ENCODE measurements at regions not wholly inside any gene's neighbourhood (a gene's known extent, or its start where the extent isn't known, plus 50 kb on each side); places are given as distances from the start of the nearest gene placed in this dataset.

DNA sequence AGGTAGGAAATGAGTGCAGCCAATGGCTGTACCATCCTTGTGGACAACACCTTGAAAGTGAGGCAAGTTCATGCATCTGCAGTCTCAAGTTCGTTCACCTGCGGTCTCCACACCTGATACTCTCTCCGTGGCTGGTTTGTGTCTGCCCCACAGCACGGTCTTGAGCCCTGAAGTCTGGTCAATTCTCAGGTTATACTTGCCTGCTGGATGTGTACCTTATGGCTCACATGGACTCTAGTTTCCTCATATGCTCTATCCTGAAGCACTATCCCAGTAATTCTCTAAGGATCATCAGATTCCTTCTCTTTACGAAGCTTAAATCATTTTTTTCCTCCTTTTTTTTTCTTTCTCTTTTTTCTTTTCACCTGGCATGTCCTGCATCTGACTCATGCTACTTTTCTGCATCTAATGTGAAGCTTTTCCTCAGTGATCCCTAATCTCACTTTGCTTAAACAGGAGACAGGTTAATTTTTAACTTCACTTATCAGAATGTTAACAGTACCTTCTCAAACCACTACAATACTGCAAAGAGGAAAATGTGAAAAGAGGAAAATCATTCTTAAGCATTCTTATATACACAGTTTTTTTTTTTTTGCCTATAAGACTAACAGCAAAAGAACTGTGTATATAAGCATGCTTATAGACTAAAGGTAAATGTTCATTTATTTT lies 511.2 kb downstream of the SOX11 start:
- intact Hi-C loops (cut with DNase I): no loop called here
- no peak for DNase-seq

DNA sequence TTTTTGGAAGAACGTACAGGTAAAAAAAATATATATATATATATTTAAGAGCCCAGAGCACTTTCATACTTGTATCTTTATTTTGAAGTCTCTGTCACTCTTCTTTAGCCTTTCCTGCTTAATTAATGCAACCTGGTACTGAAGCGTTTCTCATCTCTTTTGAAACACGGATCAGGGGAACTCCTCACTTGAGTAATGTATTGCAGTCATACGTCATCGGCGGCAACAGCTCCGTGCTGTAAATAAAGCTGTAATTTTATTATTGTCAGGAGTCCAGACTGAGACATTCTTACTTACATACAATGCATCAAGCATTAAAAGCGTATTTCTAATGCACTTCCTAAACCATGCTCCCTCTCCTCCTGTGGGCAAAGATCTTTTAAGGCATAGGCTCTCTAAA lies 514.7 kb downstream of the SOX11 start:
- no peak for DNase-seq
- intact Hi-C loops (cut with DNase I): no loop called here

DNA sequence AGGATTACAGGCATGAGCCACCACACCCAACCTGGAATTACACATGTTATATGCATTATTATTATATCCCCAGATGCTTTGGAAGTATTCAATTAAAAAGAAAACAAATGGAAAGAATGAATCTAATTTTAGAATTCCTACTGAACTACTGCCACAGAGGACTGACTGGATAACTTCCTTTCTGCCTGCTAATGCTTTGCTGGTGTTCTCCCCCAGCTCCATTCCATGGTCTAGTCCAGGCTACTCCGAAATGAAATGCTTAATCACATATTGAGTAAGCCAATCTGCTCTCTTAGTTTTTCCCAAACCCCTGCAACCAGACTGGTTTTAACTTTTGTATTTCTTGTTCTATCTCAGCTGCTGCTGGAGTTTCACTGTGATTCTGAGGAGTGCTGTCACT lies 519.1 kb downstream of the SOX11 start:
- intact Hi-C loops (cut with DNase I): no loop called here
- DNase-seq: no peak

DNA sequence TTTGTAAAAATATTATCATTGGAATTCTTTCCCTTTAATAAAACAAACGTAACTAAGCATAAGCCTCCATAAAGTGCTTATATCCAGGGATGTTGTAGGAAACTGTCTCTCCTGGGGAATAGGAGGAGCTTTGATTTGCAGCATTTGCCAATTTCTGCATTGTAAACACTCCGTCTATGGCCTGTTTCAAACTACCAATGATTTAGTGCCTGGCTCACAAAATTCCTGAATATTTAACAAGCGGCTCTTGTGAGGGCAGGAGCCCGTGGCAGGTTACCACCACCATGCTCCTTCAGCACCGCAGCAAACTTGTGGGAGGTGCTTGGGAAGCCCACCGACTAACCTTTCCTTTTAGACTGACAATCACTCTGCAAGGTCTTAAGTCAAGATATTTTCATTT lies 520.3 kb downstream of the SOX11 start:
- DNase-seq: no peak
- intact Hi-C loops (cut with DNase I): no loop called here

DNA sequence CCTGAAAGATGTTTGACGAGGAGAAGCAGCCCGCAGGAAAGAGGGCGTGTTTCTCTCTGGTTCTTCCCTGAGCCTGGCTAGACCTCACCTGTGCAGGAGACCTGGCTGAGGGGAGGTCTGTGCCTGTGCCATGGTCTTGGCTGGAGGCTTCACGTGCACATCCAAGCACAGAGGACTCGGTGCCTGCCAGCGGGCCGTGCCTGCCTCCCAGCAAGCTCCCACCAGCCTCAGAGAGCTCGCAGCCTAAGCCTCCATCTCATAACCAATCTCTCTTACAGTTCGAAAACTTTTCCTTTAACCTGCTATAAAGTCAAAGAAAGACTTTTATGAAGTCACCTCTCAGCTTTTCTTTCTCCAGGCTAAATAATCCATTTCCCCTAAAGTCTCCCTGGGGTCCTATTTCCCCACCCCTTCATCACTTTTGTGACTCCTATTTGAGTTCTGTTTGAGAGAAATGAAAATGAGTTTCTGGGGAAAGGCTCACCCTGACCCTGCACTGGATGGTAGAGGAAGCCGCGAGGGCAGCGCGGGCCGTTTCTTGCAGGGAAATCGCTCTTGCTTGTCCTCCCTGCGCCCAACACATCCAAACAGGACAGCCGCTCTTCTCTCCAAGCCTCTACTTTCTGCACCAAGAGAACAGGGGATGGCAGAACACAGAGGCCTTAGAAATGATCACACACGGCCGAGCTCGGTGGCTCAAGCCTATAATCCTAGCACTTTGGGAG lies 521.0 kb downstream of the SOX11 start:
- intact Hi-C loops (cut with DNase I): no loop called here
- no peak for DNase-seq

DNA sequence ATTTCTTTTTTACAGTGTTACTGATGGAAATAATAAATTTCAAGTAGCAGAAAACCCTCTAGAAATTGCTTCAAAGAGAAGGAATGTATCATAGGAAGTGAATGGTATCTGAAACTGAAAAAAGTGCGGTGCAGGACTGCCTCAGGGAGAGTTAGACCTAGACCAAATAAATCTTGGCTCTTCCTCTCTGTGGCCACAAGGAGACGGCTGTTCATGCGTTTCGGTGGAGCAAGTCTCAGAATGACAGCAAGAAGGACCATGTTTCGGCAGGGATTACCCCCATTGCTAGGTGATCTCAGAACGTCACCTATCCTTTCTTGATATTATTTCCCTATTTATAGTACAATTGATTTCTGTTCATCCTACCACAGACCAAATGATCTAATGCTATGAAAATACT lies 522.3 kb downstream of the SOX11 start:
- DNase-seq: no peak
- intact Hi-C loops (cut with DNase I): no loop called here

DNA sequence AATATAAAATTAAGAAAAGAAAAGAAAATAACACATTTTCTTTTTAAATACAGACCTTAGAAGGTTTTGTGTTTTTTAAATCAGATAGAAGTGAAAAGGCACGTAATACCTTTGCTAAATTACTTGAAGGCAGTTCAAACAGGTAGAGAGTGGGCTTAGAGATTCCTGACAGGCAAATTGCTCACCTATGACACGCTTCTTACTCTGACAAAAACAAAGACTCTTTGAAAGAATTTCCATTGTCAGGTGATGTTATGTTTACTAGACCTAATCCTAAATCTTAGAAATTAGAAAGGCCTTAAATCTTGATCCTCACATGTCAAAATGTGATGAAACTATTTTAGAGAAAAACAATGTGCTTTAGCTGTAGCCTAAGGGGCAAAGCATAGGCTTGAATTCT lies 522.9 kb downstream of the SOX11 start:
- DNase-seq: peak in 1 of 42 donors; percentile 7
- intact Hi-C loops (cut with DNase I): no loop called here

DNA sequence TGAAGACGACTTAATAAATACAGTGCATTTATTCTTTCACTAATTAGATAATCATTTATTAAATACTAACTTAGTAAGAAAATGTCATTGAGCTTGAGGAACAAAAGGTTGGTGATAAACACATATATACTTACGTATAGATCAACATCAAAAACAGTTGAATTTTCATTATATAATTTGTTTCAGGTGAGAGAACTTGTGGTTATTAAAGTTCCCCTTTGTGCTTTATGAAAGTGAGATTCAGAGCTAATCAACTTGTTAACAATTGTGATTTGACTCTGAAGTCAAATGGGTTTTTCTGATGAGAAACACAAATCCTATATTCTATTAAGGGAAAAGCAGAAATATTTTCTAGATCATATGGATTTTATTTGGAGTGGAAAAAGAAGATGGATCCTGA lies 524.0 kb downstream of the SOX11 start:
- intact Hi-C loops (cut with DNase I): no loop called here
- DNase-seq: no peak

DNA sequence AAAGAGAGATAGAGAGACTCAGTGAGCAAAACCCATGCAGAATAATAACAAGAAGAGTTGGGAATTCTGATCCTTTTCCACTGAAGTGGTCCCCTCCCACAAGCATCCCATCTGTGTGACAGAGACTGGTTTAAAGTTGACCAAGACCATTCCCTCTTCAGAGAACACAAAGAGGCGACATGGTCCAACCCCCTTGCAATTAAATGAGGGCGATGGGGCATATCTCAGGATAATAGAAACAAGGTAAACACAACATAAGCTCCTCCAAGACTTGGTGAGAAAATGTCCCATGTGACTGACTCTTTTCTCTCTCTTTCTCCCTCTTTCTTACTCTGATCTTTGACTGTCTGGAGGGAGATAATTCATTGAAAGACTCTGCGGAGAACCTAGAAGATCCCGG lies 526.7 kb downstream of the SOX11 start:
- DNase-seq: no peak
- intact Hi-C loops (cut with DNase I): no loop called here

DNA sequence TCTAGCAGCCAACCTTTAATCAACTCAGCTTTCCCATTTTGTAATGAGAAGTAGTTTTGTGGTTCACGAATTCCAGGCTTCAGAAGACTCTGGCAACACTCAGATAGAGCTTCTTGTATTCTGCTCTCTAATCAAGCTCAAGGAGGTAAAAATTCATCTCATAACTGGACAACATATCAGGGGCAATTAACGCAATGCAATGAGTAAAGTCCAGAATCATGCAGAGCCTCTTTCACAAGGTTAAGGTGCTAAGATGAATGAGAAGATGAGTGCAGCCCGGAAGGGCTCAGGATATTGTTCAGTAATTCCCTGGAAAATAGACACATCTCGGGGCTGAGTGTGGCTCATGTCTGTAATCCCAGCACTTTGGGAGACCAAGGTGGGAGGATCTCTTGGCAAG lies 527.7 kb downstream of the SOX11 start:
- intact Hi-C loops (cut with DNase I): no loop called here
- no peak for DNase-seq

DNA sequence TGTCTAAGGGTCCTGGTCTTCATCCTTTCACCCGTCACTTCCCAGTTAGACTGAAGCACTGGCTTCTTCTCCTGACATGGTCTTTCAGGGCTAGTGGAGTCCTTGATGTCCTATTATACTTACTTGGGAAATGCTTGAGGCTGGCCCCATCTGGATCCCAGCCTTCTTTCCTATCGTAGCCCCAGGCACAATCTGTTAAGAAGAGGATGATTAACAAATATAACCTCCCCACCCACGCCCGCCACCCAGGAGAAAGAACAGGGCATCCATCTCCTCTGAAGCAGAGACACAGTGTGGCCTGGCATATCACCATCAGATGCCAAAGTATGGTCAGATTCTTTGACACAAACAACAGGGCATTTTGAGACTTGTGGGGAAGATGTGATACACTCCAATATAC lies 530.1 kb downstream of the SOX11 start:
- DNase-seq: no peak
- intact Hi-C loops (cut with DNase I): no loop called here

DNA sequence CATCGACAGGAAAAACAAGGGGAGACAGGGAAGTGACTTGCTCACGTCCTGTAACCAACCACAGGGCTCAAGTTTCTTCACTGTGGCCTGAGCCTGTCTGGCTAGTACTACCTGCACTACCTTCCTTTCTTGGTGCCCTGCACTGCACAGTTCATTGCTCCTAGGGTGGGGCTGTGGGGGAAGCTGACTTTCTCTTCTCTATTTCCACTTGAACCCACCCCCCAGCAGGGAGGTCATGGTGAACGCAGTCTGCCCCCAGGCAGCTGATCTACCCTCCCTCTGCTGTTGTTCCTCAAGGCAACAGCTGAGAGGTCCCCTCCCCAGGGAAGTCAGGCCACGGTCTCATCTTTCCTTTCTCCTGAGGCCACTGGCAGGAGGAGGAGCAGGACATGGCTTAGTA lies 532.1 kb downstream of the SOX11 start:
- intact Hi-C loops (cut with DNase I): no loop called here
- DNase-seq: no peak

DNA sequence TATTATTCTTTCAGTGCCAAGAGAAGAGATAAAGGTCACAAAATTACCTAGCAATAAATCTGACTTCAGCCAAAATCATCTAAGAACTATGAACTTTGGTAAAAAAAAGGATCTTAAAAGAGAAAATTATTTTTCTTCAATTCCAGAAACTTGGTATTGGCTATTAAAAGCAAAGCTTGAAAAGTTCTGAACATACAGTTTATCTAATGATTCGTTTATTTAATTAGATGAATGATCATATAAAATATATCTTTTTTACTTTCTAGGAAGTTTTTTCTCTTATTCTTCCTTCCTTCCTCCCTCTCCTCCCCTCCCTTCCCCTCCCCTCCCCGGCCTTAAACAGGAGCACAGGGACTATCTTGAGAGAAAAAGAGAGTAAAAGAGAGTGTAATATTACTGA lies 536.1 kb downstream of the SOX11 start:
- intact Hi-C loops (cut with DNase I): no loop called here
- DNase-seq: no peak

DNA sequence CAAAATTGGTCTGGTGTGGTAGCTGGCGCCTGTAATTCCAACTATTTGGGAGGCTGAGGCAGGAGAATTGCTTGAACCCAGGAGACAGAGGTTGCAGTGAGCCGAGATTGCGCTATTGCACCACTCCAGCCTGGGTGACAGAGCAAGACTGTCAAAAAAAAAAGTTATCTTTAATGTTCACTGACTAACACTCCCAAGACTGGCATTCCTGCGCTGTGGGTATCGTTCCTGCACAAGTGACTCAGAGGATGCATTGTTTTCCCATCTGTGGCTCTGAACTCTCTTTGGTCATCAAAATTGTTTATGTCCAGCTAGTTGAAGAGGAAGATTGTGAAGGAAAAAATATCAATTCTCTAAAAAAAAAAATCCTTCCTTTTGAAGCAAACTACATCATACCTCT lies 539.0 kb downstream of the SOX11 start:
- intact Hi-C loops (cut with DNase I): no loop called here
- no peak for DNase-seq

DNA sequence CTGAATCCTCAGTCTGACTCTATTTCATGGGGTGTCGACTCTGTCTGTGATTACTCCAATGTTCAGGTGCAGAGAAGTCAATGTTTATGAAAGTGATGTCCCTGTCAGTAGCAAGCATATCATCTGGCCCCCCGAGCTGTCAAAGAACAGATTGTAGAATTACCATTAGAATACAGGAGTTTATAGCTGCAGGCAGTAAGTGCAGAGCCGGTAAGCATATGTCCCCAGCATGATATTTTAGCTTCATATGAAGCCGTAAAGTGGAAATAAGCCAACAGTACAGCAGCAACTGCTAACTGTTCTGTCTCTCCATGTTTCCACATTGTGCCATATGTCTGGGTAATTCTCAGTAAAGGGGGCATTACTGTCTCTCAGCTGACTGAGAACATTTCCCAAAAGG lies 541.8 kb downstream of the SOX11 start:
- intact Hi-C loops (cut with DNase I): no loop called here
- no peak for DNase-seq

DNA sequence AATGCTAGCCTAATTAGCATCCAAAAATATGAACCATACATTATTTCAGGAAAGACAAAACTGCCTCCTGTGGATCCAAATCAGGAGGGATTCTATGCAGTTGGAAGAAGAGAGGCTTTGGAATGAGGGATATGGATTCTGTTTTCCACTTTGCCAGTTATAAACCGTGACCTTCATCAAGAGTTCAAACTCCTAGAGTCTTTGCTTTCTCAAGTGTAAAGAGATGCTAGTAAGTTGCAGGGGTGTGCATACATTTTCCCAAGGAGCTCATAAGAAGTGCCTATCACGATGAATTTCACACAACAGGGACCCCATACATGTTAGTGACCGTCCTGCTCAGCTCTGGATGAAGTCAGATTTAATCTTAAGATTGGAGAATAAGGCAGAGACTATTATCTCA lies 542.5 kb downstream of the SOX11 start:
- intact Hi-C loops (cut with DNase I): no loop called here
- no peak for DNase-seq

DNA sequence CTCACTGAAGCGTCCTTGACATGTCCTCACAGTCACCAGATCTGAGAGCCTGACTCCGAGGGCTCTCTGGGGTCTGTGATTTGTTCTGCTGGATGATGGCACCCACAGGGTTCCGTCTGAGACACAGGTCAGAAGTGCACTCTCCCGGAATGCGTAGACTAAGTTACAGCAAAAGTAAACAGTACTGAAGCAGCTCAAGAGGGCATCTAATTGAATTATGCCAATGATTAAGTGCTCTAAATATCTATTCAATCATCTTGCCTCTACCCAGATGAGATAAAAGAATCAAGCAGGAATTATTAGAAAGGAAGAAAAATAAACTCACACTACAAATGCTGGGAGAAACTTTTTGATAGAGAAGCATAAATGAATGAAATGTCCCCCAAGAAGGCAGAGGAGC lies 544.1 kb downstream of the SOX11 start:
- no peak for DNase-seq
- intact Hi-C loops (cut with DNase I): no loop called here

DNA sequence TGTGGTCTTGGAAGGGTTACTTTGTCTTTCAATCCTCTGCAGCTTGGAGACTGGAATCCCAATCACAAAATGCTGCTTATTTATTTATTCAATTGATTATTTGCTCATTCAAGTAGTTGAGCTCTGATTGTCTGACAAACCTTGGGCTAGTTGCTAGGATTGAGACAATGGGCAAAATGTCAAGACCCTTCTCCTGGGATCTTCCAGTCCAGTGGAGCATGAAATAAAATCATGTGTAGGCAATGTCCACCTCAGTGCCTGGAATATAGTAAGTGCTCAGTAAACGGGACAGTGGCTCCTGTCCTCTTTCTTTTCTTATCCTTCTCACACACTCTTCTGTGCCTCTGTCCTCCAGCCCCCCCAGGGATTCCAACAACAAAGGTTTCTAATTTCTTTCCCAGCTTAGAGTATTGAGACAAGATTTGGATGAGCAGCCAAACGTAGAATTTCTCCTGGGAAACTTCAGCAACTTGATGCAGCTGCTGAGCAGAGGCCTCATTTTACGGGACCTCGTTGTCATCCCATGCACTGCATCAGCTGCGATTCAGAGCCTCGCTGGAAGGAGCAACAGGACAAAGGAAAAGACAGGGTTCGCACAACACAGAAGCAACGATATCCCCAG lies 545.0 kb downstream of the SOX11 start:
- intact Hi-C loops (cut with DNase I): no loop called here
- no peak for DNase-seq

DNA sequence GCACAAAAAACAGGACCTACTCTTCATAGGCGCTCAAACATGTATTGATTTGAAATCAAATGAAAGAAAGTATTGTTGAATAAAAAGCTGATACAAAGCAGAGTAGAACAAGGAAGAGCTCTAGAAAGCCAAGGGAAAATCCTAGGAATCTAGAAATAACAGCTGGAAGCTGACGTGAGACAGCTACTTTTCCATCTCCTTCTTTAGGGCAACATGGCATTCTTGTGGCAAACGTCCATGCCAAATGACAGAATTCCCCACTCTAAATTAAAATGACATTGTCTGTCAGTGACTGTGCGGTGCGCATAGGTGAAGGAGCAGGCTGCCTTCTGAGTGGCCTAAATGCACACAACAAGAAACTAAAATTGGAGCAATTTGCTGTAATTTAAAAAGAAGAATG lies 557.4 kb downstream of the SOX11 start:
- intact Hi-C loops (cut with DNase I): no loop called here
- DNase-seq: no peak

DNA sequence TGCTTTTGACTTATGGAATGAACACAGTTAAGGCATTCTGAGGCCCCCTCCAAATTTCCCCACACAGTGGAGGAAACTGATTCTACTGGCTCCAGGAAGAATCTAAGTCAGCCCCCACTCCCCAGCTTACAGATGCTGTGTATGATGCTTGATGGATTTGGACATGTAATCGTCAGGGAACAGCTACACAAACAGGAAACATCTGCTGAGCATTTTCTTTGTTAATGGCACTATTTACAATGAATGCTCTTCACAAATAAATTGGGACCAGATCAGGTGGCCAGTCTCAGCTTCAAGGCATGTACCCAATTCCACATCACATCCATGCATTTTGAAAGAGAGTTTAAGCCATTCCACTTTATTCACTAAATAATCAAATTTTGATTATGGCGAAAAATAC lies 562.3 kb downstream of the SOX11 start:
- intact Hi-C loops (cut with DNase I): no loop called here

DNA sequence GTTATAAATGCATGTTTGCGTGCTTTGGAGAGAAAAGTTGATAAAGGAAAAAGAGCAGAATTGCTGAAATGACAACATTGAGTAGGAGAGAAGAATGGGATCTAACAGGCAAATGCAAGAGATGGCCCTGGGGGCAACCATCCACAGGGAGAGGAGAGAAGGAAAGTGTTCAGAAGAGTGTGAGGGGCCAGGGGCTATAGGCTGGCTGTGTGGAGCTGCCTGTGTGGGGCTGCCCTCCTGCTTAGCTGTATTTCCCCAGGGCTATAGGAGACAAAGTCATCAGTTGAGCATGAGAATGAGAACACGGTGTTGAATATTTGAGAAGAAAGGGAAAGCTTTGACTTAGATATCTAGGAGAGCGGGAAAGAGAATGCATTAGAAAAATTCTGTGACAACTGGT lies 572.0 kb downstream of the SOX11 start:
- DNase-seq: no peak

More for the DNA sequence above, 562.3 kb downstream of the SOX11 start:
- no peak for DNase-seq

More for the DNA sequence above, 572.0 kb downstream of the SOX11 start:
- intact Hi-C loops (cut with DNase I): no loop called here
